GM21423 (cell line): ENCODE measurements at regions not wholly inside any gene's neighbourhood (a gene's known extent, or its start where the extent isn't known, plus 50 kb on each side); places are given as distances from the start of the nearest gene placed in this dataset.
"Not testable (repeated sequence)": the region's sequence is repeated elsewhere in the genome, so short reads cannot be mapped to it uniquely, and the experiment has no call there.

Experiments used
- ATAC-seq: cut with Tn5 transposase; IDR thresholded peaks from one replicate; pipeline ENCODE4 v1.9.1; 2021; ENCODE audit warnings: mild to moderate bottlenecking, moderate library complexity; ENCODE audit not compliant: unreplicated experiment

GRCh38 chr3:194860725-194861124, 175.0 kb downstream of the FAM43A start:
- ATAC-seq, result no peak

GRCh38 chr3:194861375-194861774, 175.7 kb downstream of the FAM43A start:
- ATAC-seq, result no peak

- ATAC-seq, result no peak
These were observed 179.4 kb downstream of the FAM43A start for GRCh38 chr3:194865061-194865460.

- no peak for ATAC-seq
These were observed 179.9 kb downstream of the FAM43A start for GRCh38 chr3:194865615-194866014.

GRCh38 chr3:194866236-194866635, 180.6 kb downstream of the FAM43A start:
- no peak for ATAC-seq

- ATAC-seq, result no peak
These were observed 181.7 kb downstream of the FAM43A start for GRCh38 chr3:194867270-194867983.

- no peak for ATAC-seq
These were observed 183.1 kb downstream of the FAM43A start for GRCh38 chr3:194868831-194869230.

GRCh38 chr3:194869482-194870169, 183.9 kb downstream of the FAM43A start:
- no peak for ATAC-seq

- no peak for ATAC-seq
These were observed 184.9 kb downstream of the FAM43A start for GRCh38 chr3:194870394-194871110.

GRCh38 chr3:194871143-194871863, 185.6 kb downstream of the FAM43A start:
- no peak for ATAC-seq

GRCh38 chr3:194871864-194872668, 186.4 kb downstream of the FAM43A start:
- no peak for ATAC-seq

- ATAC-seq, result no peak
These were observed 186.9 kb downstream of the FAM43A start for GRCh38 chr3:194872669-194872977.

- not testable (repeated sequence) for ATAC-seq
These were observed 187.8 kb downstream of the FAM43A start for GRCh38 chr3:194873474-194873873.

- no peak for ATAC-seq
These were observed 188.5 kb downstream of the FAM43A start for GRCh38 chr3:194874206-194874605.

GRCh38 chr3:194874783-194875182, 189.1 kb downstream of the FAM43A start:
- ATAC-seq, result no peak

GRCh38 chr3:194875581-194876402, 190.1 kb downstream of the FAM43A start:
- ATAC-seq, result no peak

- ATAC-seq, result no peak
These were observed 190.9 kb downstream of the FAM43A start for GRCh38 chr3:194876403-194877095.

- ATAC-seq, result no peak
These were observed 191.8 kb downstream of the FAM43A start for GRCh38 chr3:194877291-194878119.
